ENCODE measurements at regions not wholly inside any gene's neighbourhood (a gene's known extent, or its start where the extent isn't known, plus 50 kb on each side); places are given as distances from the start of the nearest gene placed in this dataset.

- peak; percentile 60 for TF ChIP-seq CTCF (IDR thresholded peaks at IDR 0.05; ENCODE audit: extremely low read depth, insufficient read depth, missing control alignments)
- in situ Hi-C loops (cut with MboI; ENCODE audit: low pct_unique_long_range_greater_than_20kb, low sequenced_read_pairs, unreplicated experiment): loop anchor here (25.0 kb wide), 1 partner anchor 783 kb away; no protein-coding TSS in a partner anchor
- DNase-seq (ENCODE audit: low spot score): peak; percentile 74
These were observed 95.5 kb upstream of the ETV6 start for GRCh38 chr12:11553871-11554533.

GRCh38 chr12:11555195-11555594 is 94.3 kb upstream of the ETV6 start:
- DNase-seq (ENCODE audit: low spot score): no peak
- TF ChIP-seq CTCF (IDR thresholded peaks at IDR 0.05; ENCODE audit: extremely low read depth, insufficient read depth, missing control alignments): no peak
- in situ Hi-C loops (cut with MboI; ENCODE audit: low pct_unique_long_range_greater_than_20kb, low sequenced_read_pairs, unreplicated experiment): loop anchor here (25.0 kb wide), 1 partner anchor 782 kb away; no protein-coding TSS in a partner anchor

GRCh38 chr12:11555743-11556625 is 93.5 kb upstream of the ETV6 start:
- TF ChIP-seq CTCF (IDR thresholded peaks at IDR 0.05; ENCODE audit: extremely low read depth, insufficient read depth, missing control alignments): no peak
- in situ Hi-C loops (cut with MboI; ENCODE audit: low pct_unique_long_range_greater_than_20kb, low sequenced_read_pairs, unreplicated experiment): loop anchor here (25.0 kb wide), 1 partner anchor 781 kb away; no protein-coding TSS in a partner anchor
- DNase-seq (ENCODE audit: low spot score): no peak

- TF ChIP-seq CTCF (IDR thresholded peaks at IDR 0.05; ENCODE audit: extremely low read depth, insufficient read depth, missing control alignments): no peak
- no peak for DNase-seq (ENCODE audit: low spot score)
- in situ Hi-C loops (cut with MboI; ENCODE audit: low pct_unique_long_range_greater_than_20kb, low sequenced_read_pairs, unreplicated experiment): loop anchor here (25.0 kb wide), 1 partner anchor 781 kb away; no protein-coding TSS in a partner anchor
These were observed 92.8 kb upstream of the ETV6 start for GRCh38 chr12:11556682-11557081.

GRCh38 chr12:11559626-11560340 is 89.7 kb upstream of the ETV6 start:
- in situ Hi-C loops (cut with MboI; ENCODE audit: low pct_unique_long_range_greater_than_20kb, low sequenced_read_pairs, unreplicated experiment): loop anchor here (25.0 kb wide), 1 partner anchor 778 kb away; no protein-coding TSS in a partner anchor
- no peak for DNase-seq (ENCODE audit: low spot score)
- TF ChIP-seq CTCF (IDR thresholded peaks at IDR 0.05; ENCODE audit: extremely low read depth, insufficient read depth, missing control alignments): no peak

- in situ Hi-C loops (cut with MboI; ENCODE audit: low pct_unique_long_range_greater_than_20kb, low sequenced_read_pairs, unreplicated experiment): loop anchor here (25.0 kb wide), 1 partner anchor 776 kb away; no protein-coding TSS in a partner anchor
- no peak for TF ChIP-seq CTCF (IDR thresholded peaks at IDR 0.05; ENCODE audit: extremely low read depth, insufficient read depth, missing control alignments)
- no peak for DNase-seq (ENCODE audit: low spot score)
These were observed 88.1 kb upstream of the ETV6 start for GRCh38 chr12:11561411-11561810.
